HG03095 (cell line): ENCODE measurements at regions not wholly inside any gene's neighbourhood (a gene's known extent, or its start where the extent isn't known, plus 50 kb on each side); places are given as distances from the start of the nearest gene placed in this dataset.
"Not testable (repeated sequence)": the region's sequence is repeated elsewhere in the genome, so short reads cannot be mapped to it uniquely, and the experiment has no call there.

Experiments
- ATAC-seq: cut with Tn5 transposase; IDR thresholded peaks from one replicate; pipeline ENCODE4 v1.9.1; 2021; ENCODE audit warnings: moderate library complexity; ENCODE audit not compliant: unreplicated experiment

- no peak for ATAC-seq
Measured at GRCh38 chr4:164058776-164059445, 564.4 kb downstream of the TMA16 start.

GRCh38 chr4:164060456-164060855 lies 566.0 kb downstream of the TMA16 start:
- no peak for ATAC-seq

- ATAC-seq: no peak
Measured at GRCh38 chr4:164068392-164068791, 573.9 kb downstream of the TMA16 start.

GRCh38 chr4:164070625-164071024 lies 576.1 kb downstream of the TMA16 start:
- ATAC-seq: no peak

- no peak for ATAC-seq
Measured at GRCh38 chr4:164081371-164081770, 586.9 kb downstream of the TMA16 start.

DNA sequence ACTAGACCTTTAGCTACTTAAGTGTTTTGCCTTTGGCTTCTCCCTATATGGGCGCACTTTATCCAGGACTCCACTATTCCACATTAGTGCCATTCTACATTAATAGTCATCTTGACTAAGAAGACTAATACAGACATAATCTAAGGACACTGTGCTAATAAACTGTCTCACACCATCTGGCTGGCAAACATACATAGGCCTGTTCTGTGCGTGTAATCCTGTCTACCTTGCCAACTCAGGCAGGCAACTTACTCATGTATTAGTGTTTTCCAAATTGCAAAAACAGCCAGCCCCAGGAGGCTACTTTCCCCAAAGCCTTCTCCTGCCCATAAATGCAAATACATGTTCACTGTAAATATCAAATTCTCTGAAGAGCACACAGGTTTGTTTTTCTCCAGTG lies 587.3 kb downstream of the TMA16 start:
- no peak for ATAC-seq

DNA sequence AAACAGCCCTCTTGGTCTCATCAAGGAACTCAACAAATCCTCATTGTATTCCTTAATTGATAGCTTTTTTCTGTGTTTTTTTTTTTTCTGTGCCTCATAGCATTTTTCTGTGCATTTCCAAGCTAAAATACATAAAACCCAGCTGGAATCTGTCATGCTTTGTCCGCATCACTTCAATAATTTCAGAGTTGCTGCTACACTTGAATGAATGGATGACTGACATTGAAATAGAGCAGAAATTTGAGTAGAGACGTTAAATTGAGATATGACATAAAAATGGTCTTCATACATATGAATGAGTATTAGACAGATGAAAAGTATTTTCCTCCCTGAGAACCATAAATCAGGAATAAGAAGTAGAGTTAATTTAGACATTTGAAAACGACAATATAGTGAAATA lies 593.2 kb downstream of the TMA16 start:
- ATAC-seq: no peak

DNA sequence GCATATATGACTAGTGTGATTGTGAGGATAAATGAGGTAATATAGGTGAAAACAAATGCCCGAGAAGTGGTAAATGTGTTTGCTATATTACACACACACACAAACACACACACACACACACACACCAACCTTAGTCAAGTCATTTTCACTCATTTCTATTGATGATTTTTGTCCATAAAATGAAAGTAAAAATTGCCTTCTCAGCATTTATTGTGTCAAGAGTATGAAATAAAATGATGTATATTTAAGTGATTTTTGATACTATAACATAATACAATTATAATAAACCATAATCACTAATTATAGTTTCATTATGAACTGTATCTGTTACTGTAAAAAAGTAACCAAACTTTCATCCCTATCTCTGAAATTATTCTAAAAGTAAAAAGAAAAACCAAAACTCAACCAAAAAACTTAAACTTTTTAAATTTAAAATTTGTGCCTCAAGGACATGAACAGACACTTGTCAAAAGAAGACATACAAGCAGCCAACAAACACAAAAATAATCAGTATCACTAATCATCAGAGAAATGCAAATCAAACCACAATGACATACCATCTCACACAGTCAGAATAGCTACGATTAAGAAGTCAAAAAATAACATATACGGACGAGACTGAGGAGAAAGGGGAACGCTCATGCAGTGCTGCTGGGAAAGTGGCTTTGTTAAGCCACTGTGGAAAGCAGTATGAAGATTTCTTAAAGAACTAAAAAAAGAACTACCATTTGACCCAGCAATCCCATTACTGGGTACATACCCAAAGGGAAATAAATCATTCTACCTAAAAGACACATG lies 601.0 kb downstream of the TMA16 start:
- ATAC-seq: no peak

GRCh38 chr4:164096766-164097518 lies 602.5 kb downstream of the TMA16 start:
- no peak for ATAC-seq

GRCh38 chr4:164100741-164101365 lies 606.4 kb downstream of the TMA16 start:
- ATAC-seq: not testable (repeated sequence)

DNA sequence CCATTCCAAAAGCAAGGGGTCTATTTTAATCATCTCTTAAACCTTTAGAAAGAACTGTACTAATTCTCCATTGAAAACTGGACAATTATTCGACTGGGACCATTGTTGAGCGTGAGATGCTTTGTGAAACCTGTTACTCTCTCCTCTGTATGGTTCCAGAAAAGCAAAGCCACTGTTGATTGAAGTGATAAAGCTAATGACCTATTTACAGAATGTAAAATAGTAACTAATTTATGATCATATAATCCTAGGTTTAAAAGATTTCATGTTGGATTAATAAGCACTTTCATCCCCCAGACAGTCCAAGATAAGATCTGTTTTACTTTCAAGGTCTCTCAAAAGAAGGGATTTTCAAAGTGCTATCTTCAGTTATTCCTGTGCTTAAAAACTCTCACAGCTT lies 614.5 kb downstream of the TMA16 start:
- ATAC-seq: no peak

GRCh38 chr4:164109503-164109902 lies 615.0 kb downstream of the TMA16 start:
- ATAC-seq: no peak

- no peak for ATAC-seq
Measured at GRCh38 chr4:164115236-164115635, 620.7 kb downstream of the TMA16 start.

DNA sequence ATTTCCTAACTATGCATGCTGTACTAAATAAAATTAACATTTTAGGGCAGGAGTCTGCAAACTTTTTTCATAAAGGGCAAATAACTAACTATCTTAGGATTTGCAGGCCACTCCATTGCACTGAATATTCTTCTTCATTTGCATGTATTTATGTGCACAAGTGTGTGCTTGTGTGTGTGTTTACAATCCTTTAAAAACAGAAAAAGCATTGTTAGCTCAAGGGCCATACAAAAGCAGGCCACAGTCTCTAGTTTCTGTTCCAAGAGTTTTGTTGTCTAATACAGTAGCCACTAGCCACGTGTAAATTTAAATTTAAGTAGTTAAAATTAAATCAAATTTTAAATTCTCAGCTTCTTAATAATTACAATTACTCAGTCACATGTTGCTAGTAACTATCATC lies 621.8 kb downstream of the TMA16 start:
- no peak for ATAC-seq

DNA sequence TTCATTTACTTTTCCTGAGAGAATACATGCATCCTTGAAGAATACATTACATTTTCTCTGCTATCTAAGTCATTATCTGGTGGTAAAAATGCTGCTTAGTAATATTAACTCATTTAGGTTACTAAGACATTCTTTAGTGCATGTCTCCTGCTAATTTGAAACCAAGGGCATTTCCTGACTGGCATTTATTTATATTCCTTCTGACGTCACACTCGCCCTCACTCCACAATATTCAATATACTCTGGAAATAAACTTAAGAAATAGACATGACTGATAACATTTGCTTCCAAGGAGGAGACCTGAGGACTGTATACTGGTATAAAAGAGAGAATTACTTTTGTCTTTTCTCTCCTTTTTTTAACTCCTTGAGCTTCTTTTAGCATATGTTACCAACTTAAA lies 619.5 kb upstream of the SMIM31 start:
- ATAC-seq: no peak

GRCh38 chr4:164136180-164136616 lies 617.7 kb upstream of the SMIM31 start:
- no peak for ATAC-seq

DNA sequence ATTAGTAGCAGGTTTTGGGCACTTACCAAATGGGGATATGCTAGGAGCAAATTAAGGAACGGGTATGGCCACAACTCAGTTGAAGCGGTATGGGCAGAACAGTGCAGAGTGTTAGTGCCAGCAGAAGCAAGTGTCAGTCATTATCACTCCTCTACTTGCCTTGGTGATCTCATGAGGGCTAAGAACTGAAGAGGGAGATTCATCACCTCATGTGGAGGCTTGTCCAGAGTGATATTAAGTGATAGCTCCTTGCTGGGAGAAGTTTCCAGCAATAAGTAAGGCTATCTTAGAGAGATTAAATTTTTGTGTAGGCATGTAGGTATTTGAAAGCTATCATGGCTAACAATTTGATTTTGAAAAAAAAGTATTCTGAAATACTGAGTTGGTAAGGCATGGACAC lies 615.4 kb upstream of the SMIM31 start:
- ATAC-seq: no peak

GRCh38 chr4:164139291-164139690 lies 614.6 kb upstream of the SMIM31 start:
- no peak for ATAC-seq

DNA sequence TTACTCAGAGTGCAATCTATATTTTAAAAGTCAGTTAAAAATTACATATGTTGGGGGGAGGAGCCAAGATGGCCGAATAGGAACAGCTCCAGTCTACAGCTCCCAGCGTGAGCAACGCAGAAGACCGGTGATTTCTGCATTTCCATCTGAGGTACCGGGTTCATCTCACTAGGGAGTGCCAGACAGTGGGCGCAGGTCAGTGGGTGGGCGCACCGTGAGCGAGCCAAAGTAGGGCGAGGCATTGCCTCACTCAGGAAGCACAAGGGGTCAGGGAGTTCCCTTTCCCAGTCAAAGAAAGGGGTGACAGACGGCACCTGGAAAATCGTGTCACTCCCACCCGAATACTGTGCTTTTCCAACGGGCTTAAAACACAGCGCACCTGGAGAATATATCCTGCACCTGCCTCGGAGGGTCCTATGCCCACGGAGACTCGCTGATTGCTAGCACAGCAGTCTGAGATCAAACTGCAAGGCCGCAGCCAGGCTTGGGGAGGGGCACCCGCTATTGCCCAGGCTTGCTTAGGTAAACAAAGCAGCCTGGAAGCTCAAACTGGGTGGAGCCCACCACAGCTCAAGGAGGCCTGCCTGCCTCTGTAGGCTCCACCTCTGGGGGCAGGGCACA lies 612.1 kb upstream of the SMIM31 start:
- not testable (repeated sequence) for ATAC-seq

- no peak for ATAC-seq
Measured at GRCh38 chr4:164154416-164154815, 599.5 kb upstream of the SMIM31 start.

- ATAC-seq: no peak
Measured at GRCh38 chr4:164169591-164169990, 584.3 kb upstream of the SMIM31 start.
